A549 (cell line): ENCODE measurements at regions not wholly inside any gene's neighbourhood (a gene's known extent, or its start where the extent isn't known, plus 50 kb on each side); places are given as distances from the start of the nearest gene placed in this dataset.

ENCODE experiments used
- ATAC-seq, 2 experiments: fragments of 200-7000 bp in 1 of 2; fragments of >200 bp in 1 of 2; cut with Nextera tagmentation in 1 of 2; cut with Tn5 transposase in 1 of 2; 3 replicates each; pipeline versions ENCODE4 v1.8.0 to v1.9.1; 2018 to 2020; ENCODE audit warnings: mild to moderate bottlenecking in 1 of 2, moderate library complexity in 1 of 2
- CTCF ChIA-PET: fragments of 300-600 bp; sonication (Branson Sonifier 250); formaldehyde crosslinking; extraction: SDS; loops from one replicate; lab custom pipeline; 2021; ENCODE audit warnings: antibody characterized with exemption, inconsistent platforms; lab: Yijun Ruan, JAX
- POLR2A ChIA-PET: fragments of 350-600 bp; formaldehyde crosslinking; extraction: SDS; loops from one replicate; lab custom pipeline; 2021; ENCODE audit warnings: antibody characterized with exemption, inconsistent platforms; lab: Yijun Ruan, JAX
- DNase-seq, 2 experiments: peaks; one replicate each; pipeline versions ENCODE4 v3.0.0 to v3.0.0-alpha.2; 2011 to 2016; ENCODE audit warnings: low read depth in 1 of 2, low spot score in 1 of 2
- FAIRE-seq: peaks from 2 replicates; lab custom pipeline; 2011; peaks lifted over from hg19 to GRCh38; lab: Jason Lieb, UNC
- H3K27ac ChIP-seq, 2 experiments: fragments of >200 bp; sonication (Bioruptor Twin); formaldehyde crosslinking; 3 replicates each; pipeline ENCODE4 v1.5.1; 2016 to 2017
- H3K4me1 ChIP-seq: fragments of >200 bp; sonication (Bioruptor Twin); formaldehyde crosslinking; 3 replicates; pipeline ENCODE4 v1.6.1; 2016
- H3K4me2 ChIP-seq: fragments of >200 bp; sonication (Bioruptor Twin); formaldehyde crosslinking; 3 replicates; pipeline ENCODE4 v1.6.1; 2016
- H3K4me3 ChIP-seq: fragments of >200 bp; sonication (Bioruptor Twin); formaldehyde crosslinking; 3 replicates; pipeline ENCODE4 v1.5.1; 2016
- H3K9me3 ChIP-seq: fragments of >200 bp; sonication (Bioruptor Twin); formaldehyde crosslinking; 3 replicates; pipeline ENCODE4 v1.6.1; 2016
- ATOH8 ChIP-seq: fragments of 250-450 bp; sonication (Bioruptor Pico); IDR thresholded peaks from 2 replicates; pipeline ENCODE4 v1.5.0; 2020; ENCODE audit warnings: low read depth, mild to moderate bottlenecking, moderate library complexity
- BCL3 ChIP-seq: fragments of >200 bp; sonication (Bioruptor Twin); formaldehyde crosslinking; IDR thresholded peaks from 3 replicates; pipeline ENCODE4 v1.6.1; 2016
- CBX2 ChIP-seq: fragments of 200-600 bp; sonication (generic); IDR thresholded peaks from 2 replicates; pipeline ENCODE4 v1.6.1; 2016; ENCODE audit warnings: low read depth, mild to moderate bottlenecking, borderline replicate concordance
- CBX8 ChIP-seq: fragments of 200-600 bp; sonication (generic); IDR thresholded peaks from 2 replicates; pipeline ENCODE4 v1.6.1; 2016
- CEBPB ChIP-seq, 2 experiments: fragments of >200 bp in 1 of 2; sonication (Bioruptor Twin) in 1 of 2; formaldehyde crosslinking in 1 of 2; IDR thresholded peaks; 2 replicates each; pipeline ENCODE4 v1.6.1; 2012 to 2016
- CHD2 ChIP-seq: fragments of 150-350 bp; IDR thresholded peaks from 2 replicates; pipeline ENCODE4 v1.6.1; 2014; ENCODE audit warnings: low read length; ENCODE audit not compliant: partially characterized antibody
- CHD4 ChIP-seq: fragments of 200-600 bp; sonication (generic); IDR thresholded peaks from 2 replicates; pipeline ENCODE4 v1.6.1; 2016; ENCODE audit warnings: antibody characterized with exemption, mild to moderate bottlenecking, borderline replicate concordance
- CTCF ChIP-seq: fragments of >200 bp; sonication (Bioruptor Twin); formaldehyde crosslinking; IDR thresholded peaks from 3 replicates; pipeline ENCODE4 v1.5.1; 2016
- E2F6 ChIP-seq: IDR thresholded peaks from 2 replicates; pipeline ENCODE4 v1.6.1; 2012; ENCODE audit warnings: low read depth, borderline replicate concordance
- ESRRA ChIP-seq: fragments of 150-350 bp; IDR thresholded peaks from 2 replicates; pipeline ENCODE4 v1.6.1; 2014; ENCODE audit warnings: mild to moderate bottlenecking, low read length, borderline replicate concordance
- FOXS1 ChIP-seq: fragments of 250-450 bp; sonication (Bioruptor Pico); IDR thresholded peaks from 2 replicates; pipeline ENCODE4 v1.5.0; 2020; ENCODE audit warnings: mild to moderate bottlenecking, moderate library complexity
- HEYL ChIP-seq: fragments of 250-450 bp; sonication (Bioruptor Pico); IDR thresholded peaks from 2 replicates; pipeline ENCODE4 v1.8.0; 2021; ENCODE audit warnings: mild to moderate bottlenecking, moderate library complexity
- HMGXB4 ChIP-seq: fragments of 250-450 bp; sonication (Bioruptor Pico); IDR thresholded peaks from 2 replicates; pipeline ENCODE4 v1.5.0; 2021; ENCODE audit warnings: mild to moderate bottlenecking, moderate library complexity, borderline replicate concordance
- HOXB13 ChIP-seq: fragments of 250-450 bp; sonication (Bioruptor Pico); IDR thresholded peaks from 2 replicates; pipeline ENCODE4 v1.5.0; 2020; ENCODE audit warnings: low read depth, mild to moderate bottlenecking, moderate library complexity
- HOXB5 ChIP-seq: fragments of 250-450 bp; sonication (Bioruptor Pico); IDR thresholded peaks from 2 replicates; pipeline ENCODE4 v1.5.0; 2020; ENCODE audit warnings: mild to moderate bottlenecking, moderate library complexity
- JUN ChIP-seq, 2 experiments: fragments of >200 bp; sonication (Bioruptor Twin); formaldehyde crosslinking; IDR thresholded peaks; 2 replicates in 1 of 2; 3 replicates in 1 of 2; pipeline ENCODE4 v1.6.1; 2016 to 2017
- KDM1A ChIP-seq: fragments of 200-600 bp; sonication (generic); IDR thresholded peaks from 2 replicates; pipeline ENCODE4 v1.6.1; 2016; ENCODE audit warnings: low read depth, mild to moderate bottlenecking
- MYC ChIP-seq: IDR thresholded peaks from 2 replicates; pipeline ENCODE4 v1.6.1; 2012; ENCODE audit warnings: mild to moderate bottlenecking, inconsistent platforms, low read length, improper control_type of control experiment, borderline replicate concordance
- NFE2L2 ChIP-seq: fragments of 150-350 bp; conservative IDR thresholded peaks from 2 replicates; pipeline ENCODE4 v1.6.1; 2014; ENCODE audit warnings: low read length
- NPAS2 ChIP-seq: fragments of 250-450 bp; sonication (Bioruptor Pico); IDR thresholded peaks from 2 replicates; pipeline ENCODE4 v1.8.0; 2022; ENCODE audit warnings: mild to moderate bottlenecking, moderate library complexity, borderline replicate concordance
- POLR2AphosphoS2 ChIP-seq: conservative IDR thresholded peaks from 2 replicates; pipeline ENCODE4 v1.6.1; 2012; ENCODE audit warnings: low read length, improper control_type of control experiment, inconsistent platforms
- RAD21 ChIP-seq, 2 experiments: fragments of >200 bp in 1 of 2; sonication (Bioruptor Twin) in 1 of 2; formaldehyde crosslinking in 1 of 2; IDR thresholded peaks in 1 of 2; conservative IDR thresholded peaks in 1 of 2; 2 replicates in 1 of 2; 3 replicates in 1 of 2; pipeline ENCODE4 v1.6.1; 2012 to 2018; ENCODE audit warnings: inconsistent platforms in 1 of 2
- RARB ChIP-seq: fragments of 250-450 bp; sonication (Bioruptor Pico); IDR thresholded peaks from 2 replicates; pipeline ENCODE4 v1.8.0; 2021; ENCODE audit warnings: mild to moderate bottlenecking, moderate library complexity
- ZFP36 ChIP-seq: fragments of 450-650 bp; IDR thresholded peaks from 2 replicates; pipeline ENCODE4 v1.6.1; 2014; ENCODE audit warnings: borderline replicate concordance; ENCODE audit not compliant: partially characterized antibody
- ZSCAN20 ChIP-seq: fragments of 250-450 bp; sonication (Bioruptor Pico); IDR thresholded peaks from 2 replicates; pipeline ENCODE4 v1.8.0; 2022; ENCODE audit warnings: mild to moderate bottlenecking, moderate library complexity
- WGBS: methylation state at CpG from one replicate; pipeline ENCODE4 v1.1.6; 2017; ENCODE audit errors: missing lambda C conversion rate; 5-methylcytosine and 5-hydroxymethylcytosine counted together

GRCh38 chr4:181008164-181008563, 1235.0 kb upstream of the TENM3 start:
- CTCF ChIA-PET, result no interaction called here
- Histone ChIP-seq H3K4me3 (no peak overlapping the region), H3K9me3 (no peaks in the 10 kb centered on the region), H3K4me1 (no peaks in the 10 kb centered on the region), H3K27ac (no peak overlapping the region), H3K4me2 (no peak overlapping the region)
- FAIRE-seq, result no peak
- DNase-seq, result peak in 1 of 2 experiments; percentile 1
- POLR2A ChIA-PET, result no interaction called here
- 13% methylated on average over 4 of the region's 4 CpGs for WGBS
- no peak for ATAC-seq
- TF ChIP-seq CHD4 (no peak), CEBPB (IDR thresholded peaks at IDR 0.05) (no peak), E2F6 (no peak), POLR2AphosphoS2 (no peak), HMGXB4 (CRISPR knock-in tag) (no peak), HEYL (CRISPR knock-in tag) (no peak), CBX2 (no peak), CHD2 (no peak), RARB (CRISPR knock-in tag) (no peak), ATOH8 (CRISPR knock-in tag) (no peak), KDM1A (no peak), FOXS1 (CRISPR knock-in tag) (no peak), HOXB13 (CRISPR knock-in tag) (no peak), NFE2L2 (no peak), CTCF (no peak)

GRCh38 chr4:181013162-181013561, 1230.0 kb upstream of the TENM3 start:
- CTCF ChIA-PET, result interaction anchor here (0.9 kb wide), 2 partner anchors 13 to 349 kb away, joined by 3 read pairs; no protein-coding TSS in a partner anchor
- no peak overlapping the region for H3K4me2 ChIP-seq
- no peaks in the 10 kb centered on the region for H3K4me1 ChIP-seq
- POLR2A ChIA-PET, result no interaction called here
- no peak overlapping the region for H3K27ac ChIP-seq
- ATAC-seq (no peak), DNase-seq (no peak), FAIRE-seq (no peak)
- TF ChIP-seq RAD21 (conservative IDR thresholded peaks at IDR 0.05 in 1 of 2, IDR thresholded peaks at IDR 0.05 in 1 of 2) (no peak), CHD2 (no peak), MYC (no peak), ZSCAN20 (CRISPR knock-in tag) (no peak), HEYL (CRISPR knock-in tag) (no peak), BCL3 (no peak), ZFP36 (no peak), JUN (IDR thresholded peaks at IDR 0.05) (no peak), E2F6 (no peak), HOXB5 (CRISPR knock-in tag) (no peak), ESRRA (no peak), NPAS2 (CRISPR knock-in tag) (no peak), CBX8 (no peak)
- 0% methylated on average over 5 of the region's 5 CpGs for WGBS
- no peaks in the 10 kb centered on the region for H3K9me3 ChIP-seq
- no peak overlapping the region for H3K4me3 ChIP-seq
